Fibroblast of gingiva (primary cell): ENCODE measurements at regions not wholly inside any gene's neighbourhood (a gene's known extent, or its start where the extent isn't known, plus 50 kb on each side); places are given as distances from the start of the nearest gene placed in this dataset.
A peak's percentile ranks its signal among the peaks of the same experiment; 100 is the strongest.
"Not testable (repeated sequence)": the region's sequence is repeated elsewhere in the genome, so short reads cannot be mapped to it uniquely, and the experiment has no call there.

Experiments used
- DNase-seq: peaks from one replicate; pipeline ENCODE4 v3.0.0-alpha.2; 2011; ENCODE audit warnings: low read depth

GRCh38 chr1:192906334-192906733, 97.5 kb downstream of the RGS2 start:
- DNase-seq = no peak

- peak; percentile 70 for DNase-seq
Measured at GRCh38 chr1:192907545-192908243, 98.9 kb downstream of the RGS2 start.

GRCh38 chr1:192911896-192912656, 103.2 kb downstream of the RGS2 start:
- not testable (repeated sequence) for DNase-seq

DNA sequence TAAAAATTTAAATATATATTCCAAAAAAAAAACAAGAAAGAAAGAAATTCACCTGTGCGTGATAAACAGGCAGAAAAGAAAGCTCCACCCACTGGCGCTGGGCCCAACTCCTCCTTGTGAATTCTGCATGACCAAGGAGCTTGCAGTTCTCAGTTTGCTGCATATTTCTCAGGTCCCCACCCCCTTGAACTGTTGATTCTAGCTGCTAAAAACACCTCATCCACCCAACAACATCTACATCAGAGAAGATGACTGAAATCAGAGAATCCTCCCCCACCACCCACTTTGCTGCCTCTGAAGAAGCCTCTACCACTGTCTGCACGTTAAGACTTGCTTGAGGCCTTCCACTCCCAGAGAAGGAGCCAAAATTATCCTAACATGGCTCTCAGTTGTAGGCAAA, 104.8 kb downstream of the RGS2 start:
- DNase-seq = no peak

- no peak for DNase-seq
Measured at GRCh38 chr1:192914092-192914491, 105.3 kb downstream of the RGS2 start.

DNA sequence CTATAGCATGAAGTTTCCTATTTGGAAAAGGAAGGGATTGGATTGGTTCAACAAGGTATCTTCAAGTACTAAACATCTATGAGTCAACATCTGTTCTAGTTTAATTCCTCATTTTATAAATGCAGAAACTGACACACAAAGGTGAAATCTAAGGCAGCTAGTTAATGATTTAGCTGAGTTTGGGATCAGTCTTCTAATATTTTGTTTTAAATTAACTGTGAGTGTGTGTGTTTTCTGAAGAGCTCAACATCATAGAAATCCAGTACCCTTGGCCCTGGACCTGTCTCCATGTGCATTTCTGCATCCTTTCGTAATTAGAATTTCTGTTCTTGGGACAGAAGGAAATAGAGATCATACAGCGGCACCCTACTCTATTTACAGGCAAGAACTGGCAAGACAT, 105.9 kb downstream of the RGS2 start:
- DNase-seq = no peak

- DNase-seq = no peak
Measured at GRCh38 chr1:192916021-192916420, 107.2 kb downstream of the RGS2 start.

- no peak for DNase-seq
Measured at GRCh38 chr1:192918259-192918658, 109.4 kb downstream of the RGS2 start.

- DNase-seq = no peak
Measured at GRCh38 chr1:192920412-192920811, 111.6 kb downstream of the RGS2 start.

DNA sequence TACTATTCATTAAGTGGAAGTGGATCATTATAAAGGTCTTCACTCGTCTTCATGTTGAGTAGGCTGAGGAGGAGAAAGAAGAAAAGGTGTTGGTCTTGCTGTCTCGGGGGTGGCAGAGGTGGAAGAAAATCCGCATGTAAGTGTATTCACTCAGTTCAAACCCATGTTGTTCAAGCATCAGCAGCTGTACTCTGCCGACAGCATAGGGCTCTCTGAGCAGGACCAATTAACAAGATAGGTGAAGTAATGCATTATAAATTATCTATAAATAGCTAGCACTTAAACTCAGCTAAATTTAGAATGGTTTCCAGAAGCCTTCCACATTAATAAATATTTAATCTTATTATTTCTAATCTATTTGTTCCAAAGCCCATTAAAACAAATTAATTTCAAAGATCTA, 116.8 kb downstream of the RGS2 start:
- no peak for DNase-seq

DNA sequence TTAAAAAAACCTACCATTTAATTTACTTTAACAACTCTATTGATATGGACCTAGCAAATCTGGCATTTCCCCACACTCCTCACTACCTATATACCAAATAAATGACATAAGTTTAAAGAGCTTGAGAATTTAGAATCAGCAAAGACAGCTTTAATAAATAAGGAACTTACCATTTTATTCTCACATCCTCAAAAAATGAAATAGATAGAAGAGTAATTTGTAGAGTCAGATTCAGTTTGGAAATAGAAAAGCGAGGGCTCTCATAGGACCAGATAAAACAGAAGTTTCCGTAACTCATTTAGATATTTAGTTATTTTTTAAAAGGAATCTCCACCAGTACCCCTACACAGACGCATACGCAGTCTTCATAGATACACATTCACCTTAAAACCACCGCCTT, 117.9 kb downstream of the RGS2 start:
- DNase-seq = no peak

GRCh38 chr1:192927496-192927895, 118.7 kb downstream of the RGS2 start:
- no peak for DNase-seq

GRCh38 chr1:192929597-192929996, 120.8 kb downstream of the RGS2 start:
- DNase-seq = no peak

DNA sequence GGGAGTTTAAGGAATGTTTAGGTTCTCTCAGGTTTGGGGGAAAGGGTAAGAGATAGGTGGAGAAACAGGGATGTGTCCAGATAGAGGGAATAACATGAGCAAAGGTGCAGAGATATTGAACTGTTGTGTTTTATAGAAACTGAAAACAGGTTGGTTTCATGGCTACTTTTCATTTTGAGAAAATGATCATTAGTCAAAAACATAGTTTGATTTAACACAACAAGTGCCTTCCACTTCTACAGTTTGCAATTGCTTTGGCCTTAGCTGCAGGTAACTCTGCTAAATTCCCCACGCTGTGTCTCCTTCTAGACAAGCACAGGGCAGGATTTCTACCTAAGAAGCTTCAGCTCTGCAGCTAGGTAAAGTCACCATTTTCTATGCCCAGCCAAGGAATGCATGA, 124.9 kb downstream of the RGS2 start:
- no peak for DNase-seq

GRCh38 chr1:192936313-192937018, 122.7 kb downstream of the UCHL5 start:
- no peak for DNase-seq

DNA sequence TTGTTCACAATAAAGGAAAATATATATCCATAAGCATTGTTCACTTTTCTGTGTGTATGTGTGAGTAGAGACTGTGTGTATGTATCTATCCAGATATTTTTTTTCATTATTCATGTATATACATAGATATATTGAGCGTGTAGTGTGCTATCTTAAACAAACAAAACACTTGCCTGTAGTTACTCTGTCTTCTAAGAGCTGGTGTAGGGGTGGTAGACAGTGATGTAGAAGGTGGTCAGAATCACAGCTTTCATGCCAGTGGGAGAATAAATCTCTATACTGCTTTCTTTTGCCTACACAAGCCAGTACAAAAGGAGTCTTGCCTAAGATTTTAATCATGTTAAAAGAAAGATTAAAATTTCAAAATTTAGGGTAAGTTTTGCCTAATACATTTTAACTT, 122.0 kb downstream of the UCHL5 start:
- no peak for DNase-seq

DNA sequence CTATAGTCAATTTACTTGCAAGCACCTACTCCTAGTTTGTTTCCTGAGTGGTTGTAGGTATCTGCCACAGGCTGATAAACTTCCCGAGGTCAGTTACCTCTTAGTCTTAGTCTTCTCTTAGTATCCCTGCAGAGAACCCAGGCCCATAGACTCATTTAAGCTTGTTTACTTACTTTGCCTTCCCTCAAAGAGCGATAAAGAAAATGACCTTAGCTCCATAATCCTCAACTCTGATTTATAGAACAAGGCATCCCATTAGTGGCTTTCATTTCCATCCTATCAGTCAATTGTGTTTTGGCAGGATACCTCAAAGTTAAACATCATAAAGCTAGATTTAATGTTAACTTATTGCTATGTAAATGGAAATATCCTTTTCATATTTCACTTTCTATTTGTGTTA, 119.7 kb downstream of the UCHL5 start:
- DNase-seq = no peak

DNA sequence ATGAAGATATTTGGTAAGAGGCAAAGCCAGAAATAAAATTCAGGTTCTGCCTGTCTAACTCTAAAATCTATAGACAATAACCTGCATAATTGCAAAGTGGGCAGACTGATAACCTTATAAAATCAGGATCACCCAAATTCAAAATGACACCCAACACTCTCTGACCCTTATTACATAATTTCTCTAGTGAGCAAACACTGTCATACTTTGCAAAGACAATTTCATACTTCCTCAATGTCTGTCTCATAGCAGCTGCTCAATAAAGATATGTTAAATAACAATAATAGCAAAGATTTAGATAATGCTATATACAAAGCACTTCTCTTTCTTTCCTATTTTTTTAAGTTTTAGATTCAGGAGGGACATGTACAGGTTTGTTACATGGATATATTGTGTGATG, 118.5 kb downstream of the UCHL5 start:
- DNase-seq = no peak

- DNase-seq = no peak
Measured at GRCh38 chr1:192941722-192942411, 117.3 kb downstream of the UCHL5 start.

GRCh38 chr1:192943108-192943507, 116.1 kb downstream of the UCHL5 start:
- DNase-seq = no peak

DNA sequence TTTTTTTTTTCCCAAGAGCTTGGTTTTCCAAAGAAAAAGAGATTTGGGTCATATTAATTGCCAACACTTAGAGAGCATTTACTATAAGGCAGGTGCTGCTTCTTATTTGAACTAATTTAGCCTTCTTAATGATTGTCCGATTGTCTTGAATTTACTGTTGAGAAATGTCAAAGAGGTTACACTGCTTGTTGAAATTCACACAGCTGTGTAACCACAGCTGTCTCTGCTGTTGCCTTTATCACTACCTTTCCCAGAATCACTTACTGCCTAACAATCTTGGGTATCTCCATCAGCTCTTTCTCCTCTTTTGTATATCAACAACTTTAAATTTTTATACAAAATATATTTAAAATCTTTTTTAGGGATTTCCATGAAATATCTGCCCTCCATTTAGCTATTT, 115.6 kb downstream of the UCHL5 start:
- DNase-seq = no peak

- DNase-seq = no peak
Measured at GRCh38 chr1:192945390-192946130, 113.6 kb downstream of the UCHL5 start.
